ENCODE measurements at regions not wholly inside any gene's neighbourhood (a gene's known extent, or its start where the extent isn't known, plus 50 kb on each side); places are given as distances from the start of the nearest gene placed in this dataset.
"Not testable (repeated sequence)": the region's sequence is repeated elsewhere in the genome, so short reads cannot be mapped to it uniquely, and the experiment has no call there.

GRCh38 chr2:61671561-61672315 is 133.6 kb upstream of the XPO1 start:
- no peak for DNase-seq

- DNase-seq, result no peak
Observed at GRCh38 chr2:61670591-61671501, 132.7 kb upstream of the XPO1 start.

- DNase-seq, result no peak
Observed at GRCh38 chr2:61664190-61664589, 126.0 kb upstream of the XPO1 start.

GRCh38 chr2:61662990-61663389 is 124.8 kb upstream of the XPO1 start:
- no peak for DNase-seq

GRCh38 chr2:61660511-61661388 is 122.6 kb upstream of the XPO1 start:
- no peak for DNase-seq

GRCh38 chr2:61658841-61659780 is 121.0 kb upstream of the XPO1 start:
- DNase-seq, result no peak

GRCh38 chr2:61649946-61650345 is 111.8 kb upstream of the XPO1 start:
- not testable (repeated sequence) for DNase-seq

GRCh38 chr2:61649021-61649420 is 110.9 kb upstream of the XPO1 start:
- no peak for DNase-seq

- no peak for DNase-seq
Observed at GRCh38 chr2:61647044-61647443, 108.9 kb upstream of the XPO1 start.

GRCh38 chr2:61645911-61646310 is 107.8 kb upstream of the XPO1 start:
- no peak for DNase-seq

- DNase-seq, result not testable (repeated sequence)
Observed at GRCh38 chr2:61643153-61643552, 105.0 kb upstream of the XPO1 start.

GRCh38 chr2:61640406-61640805 is 102.2 kb upstream of the XPO1 start:
- DNase-seq, result no peak

- no peak for DNase-seq
Observed at GRCh38 chr2:61639721-61640120, 101.6 kb upstream of the XPO1 start.

GRCh38 chr2:61636686-61637085 is 98.5 kb upstream of the XPO1 start:
- no peak for DNase-seq

GRCh38 chr2:61634512-61634911 is 96.4 kb upstream of the XPO1 start:
- DNase-seq, result no peak

- no peak for DNase-seq
Observed at GRCh38 chr2:61633250-61633649, 95.1 kb upstream of the XPO1 start.

GRCh38 chr2:61632276-61633169 is 94.4 kb upstream of the XPO1 start:
- no peak for DNase-seq

- DNase-seq, result no peak
Observed at GRCh38 chr2:61631321-61631720, 93.2 kb upstream of the XPO1 start.

GRCh38 chr2:61626827-61627226 is 88.7 kb upstream of the XPO1 start:
- no peak for DNase-seq

- DNase-seq, result no peak
Observed at GRCh38 chr2:61623747-61624146, 85.6 kb upstream of the XPO1 start.

Measured in NCI-H187 treated with DMSO at 0.1 percent for 48 hours (cell line).